ENCODE measurements at regions not wholly inside any gene's neighbourhood (a gene's known extent, or its start where the extent isn't known, plus 50 kb on each side); places are given as distances from the start of the nearest gene placed in this dataset.
A peak's percentile ranks its signal among the peaks of the same experiment; 100 is the strongest.

DNA sequence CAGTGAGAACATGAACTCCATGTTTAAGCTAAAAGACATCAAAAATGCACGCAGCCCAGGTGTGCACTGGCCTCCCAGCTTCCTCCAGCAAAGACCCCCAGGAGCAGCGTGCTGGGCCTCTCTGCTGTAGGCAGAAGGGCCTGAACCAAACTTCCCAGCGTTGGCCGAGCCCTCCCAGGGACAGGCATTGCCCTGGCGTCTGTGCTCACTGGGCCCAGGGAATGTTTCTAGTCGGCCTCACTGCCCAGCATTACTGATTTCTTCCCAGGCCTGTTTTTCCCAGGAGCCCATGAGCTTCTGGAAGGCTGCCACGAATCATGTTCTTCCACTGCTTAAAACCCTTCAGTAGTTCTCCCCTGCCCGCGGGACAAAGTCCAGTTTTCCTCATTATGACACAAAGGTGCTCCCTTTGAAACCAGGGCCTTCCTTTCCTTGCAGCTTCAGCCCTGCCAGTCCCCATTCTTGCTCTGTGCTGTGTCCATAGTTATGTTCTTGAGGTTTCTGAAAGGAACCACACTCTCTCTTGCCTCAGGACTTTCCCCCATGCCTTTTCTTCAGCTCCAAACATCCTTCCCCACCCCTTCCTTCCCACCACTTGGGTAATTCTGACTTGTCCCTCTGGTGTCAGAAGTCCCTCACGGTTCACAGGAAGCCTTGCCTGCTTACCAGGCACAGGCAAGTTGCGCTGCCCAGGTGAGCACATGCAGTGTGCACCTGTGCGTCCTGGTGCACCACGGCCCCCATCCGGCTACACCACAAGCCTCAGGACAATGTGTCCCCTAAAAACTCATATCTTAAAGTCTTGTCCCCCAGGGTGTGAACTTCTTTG, 93.4 kb upstream of the ENPP6 start:
- FAIRE-seq (peak; percentile 45), DNase-seq (ENCODE audit: insufficient read length, low spot score) (no peak)
- TF ChIP-seq POU2F2 (IDR thresholded peaks at IDR 0.05; ENCODE audit: low read depth, low read length) (0 out of 2 replicates have a peak, but pooled peaks have one; percentile 9), PAX5 (IDR thresholded peaks at IDR 0.05; ENCODE audit: insufficient read depth, low read length, severe bottlenecking) (no peak), TAF1 (IDR thresholded peaks at IDR 0.05; ENCODE audit: low read depth, low read length) (peak; percentile 19; the same call in 1 of the 2 replicates), POLR2AphosphoS5 (IDR thresholded peaks at IDR 0.05; ENCODE audit: low read depth, low read length) (peak; percentile 73), SPI1 (IDR thresholded peaks at IDR 0.05; ENCODE audit: low read depth, low read length) (peak; percentile 8; the same call in 1 of the 2 replicates), POLR2A (IDR thresholded peaks at IDR 0.05; ENCODE audit: low read depth, low read length) (no peak)

DNA sequence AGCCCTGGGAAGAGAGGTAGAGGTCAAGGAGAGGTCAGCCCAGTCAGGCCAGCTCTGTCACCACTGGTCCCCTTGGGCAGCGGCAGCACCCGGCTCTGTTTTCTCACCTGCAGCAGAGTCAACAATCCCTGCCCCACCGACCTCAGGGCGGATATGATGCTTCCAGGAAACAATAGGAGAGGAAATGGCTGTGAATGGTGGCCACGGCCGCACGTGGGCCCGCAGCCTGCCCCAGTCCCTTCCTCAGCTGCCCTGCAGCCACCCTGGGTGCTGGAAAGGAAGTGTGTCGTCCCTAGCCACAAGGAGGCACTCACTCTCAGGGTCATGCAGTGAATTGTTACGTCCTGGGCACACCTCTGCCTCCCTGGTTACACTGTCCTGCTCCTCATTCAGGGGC, 92.5 kb upstream of the ENPP6 start:
- TF ChIP-seq PAX5 (IDR thresholded peaks at IDR 0.05; ENCODE audit: insufficient read depth, low read length, severe bottlenecking) (no peak), SPI1 (IDR thresholded peaks at IDR 0.05; ENCODE audit: low read depth, low read length) (0 out of 2 replicates have a peak, but pooled peaks have one; percentile 46), POU2F2 (IDR thresholded peaks at IDR 0.05; ENCODE audit: low read depth, low read length) (0 out of 2 replicates have a peak, but pooled peaks have one; percentile 1), TAF1 (IDR thresholded peaks at IDR 0.05; ENCODE audit: low read depth, low read length) (no peak), POLR2AphosphoS5 (IDR thresholded peaks at IDR 0.05; ENCODE audit: low read depth, low read length) (peak; percentile 40; the same call in 1 of the 2 replicates), POLR2A (IDR thresholded peaks at IDR 0.05; ENCODE audit: low read depth, low read length) (0 out of 2 replicates have a peak, but pooled peaks have one; percentile 32)
- DNase-seq (ENCODE audit: insufficient read length, low spot score) (no peak), FAIRE-seq (peak; percentile 98)

- no peak for DNase-seq (ENCODE audit: insufficient read length, low spot score)
- FAIRE-seq = no peak
- TF ChIP-seq POLR2A (IDR thresholded peaks at IDR 0.05; ENCODE audit: low read depth, low read length) (no peak), POU2F2 (IDR thresholded peaks at IDR 0.05; ENCODE audit: low read depth, low read length) (no peak), PAX5 (IDR thresholded peaks at IDR 0.05; ENCODE audit: insufficient read depth, low read length, severe bottlenecking) (no peak), SPI1 (IDR thresholded peaks at IDR 0.05; ENCODE audit: low read depth, low read length) (no peak), POLR2AphosphoS5 (IDR thresholded peaks at IDR 0.05; ENCODE audit: low read depth, low read length) (no peak), TAF1 (IDR thresholded peaks at IDR 0.05; ENCODE audit: low read depth, low read length) (no peak)
These were observed 91.8 kb upstream of the ENPP6 start for GRCh38 chr4:184309241-184310170.

GRCh38 chr4:184306949-184307348, 89.3 kb upstream of the ENPP6 start:
- DNase-seq (ENCODE audit: insufficient read length, low spot score) (no peak), FAIRE-seq (peak; percentile 54)
- TF ChIP-seq POLR2A (IDR thresholded peaks at IDR 0.05; ENCODE audit: low read depth, low read length) = no peak
- no peak for TF ChIP-seq TAF1 (IDR thresholded peaks at IDR 0.05; ENCODE audit: low read depth, low read length)

GRCh38 chr4:184306470-184306869, 88.8 kb upstream of the ENPP6 start:
- no peak for DNase-seq (ENCODE audit: insufficient read length, low spot score)
- no peak for FAIRE-seq
- TF ChIP-seq POLR2AphosphoS5 (IDR thresholded peaks at IDR 0.05; ENCODE audit: low read depth, low read length) = no peak; the same call in 1 of the 2 replicates
- TF ChIP-seq POLR2A (IDR thresholded peaks at IDR 0.05; ENCODE audit: low read depth, low read length) = no peak; the same call in 1 of the 2 replicates
- TF ChIP-seq PAX5 (IDR thresholded peaks at IDR 0.05; ENCODE audit: insufficient read depth, low read length, severe bottlenecking) = no peak
- TF ChIP-seq POU2F2 (IDR thresholded peaks at IDR 0.05; ENCODE audit: low read depth, low read length) = no peak

DNA sequence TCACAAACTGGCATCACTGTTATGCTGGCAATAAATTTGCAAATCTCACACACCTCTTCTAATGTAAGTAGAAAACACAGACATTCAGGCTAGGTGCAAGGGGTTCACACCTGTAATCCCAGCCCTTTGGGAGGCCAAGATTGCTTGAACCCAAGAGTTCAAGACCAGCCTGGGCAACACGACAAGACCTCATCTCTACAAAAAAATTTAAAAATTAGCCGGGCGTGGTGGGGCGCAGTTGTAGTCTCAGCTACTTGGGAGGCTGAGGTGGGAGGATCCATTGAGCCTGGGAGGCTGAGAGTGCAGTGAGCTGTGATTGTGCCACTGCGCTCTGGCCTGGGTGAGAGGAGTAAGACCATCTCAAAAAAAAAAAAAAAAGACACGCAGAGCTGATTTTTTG, 83.1 kb upstream of the ENPP6 start:
- no peak for FAIRE-seq
- no peak for DNase-seq (ENCODE audit: insufficient read length, low spot score)
- no peak for TF ChIP-seq POLR2A (IDR thresholded peaks at IDR 0.05; ENCODE audit: low read depth, low read length)
- no peak for TF ChIP-seq SPI1 (IDR thresholded peaks at IDR 0.05; ENCODE audit: low read depth, low read length)
- TF ChIP-seq POU2F2 (IDR thresholded peaks at IDR 0.05; ENCODE audit: low read depth, low read length) = no peak
- no peak for TF ChIP-seq POLR2AphosphoS5 (IDR thresholded peaks at IDR 0.05; ENCODE audit: low read depth, low read length)
- no peak for TF ChIP-seq PAX5 (IDR thresholded peaks at IDR 0.05; ENCODE audit: insufficient read depth, low read length, severe bottlenecking)
- TF ChIP-seq TAF1 (IDR thresholded peaks at IDR 0.05; ENCODE audit: low read depth, low read length) = no peak

- 0 out of 2 replicates have a peak, but pooled peaks have one; percentile 25 for TF ChIP-seq POLR2A (IDR thresholded peaks at IDR 0.05; ENCODE audit: low read depth, low read length)
- TF ChIP-seq POU2F2 (IDR thresholded peaks at IDR 0.05; ENCODE audit: low read depth, low read length) = no peak
- TF ChIP-seq TAF1 (IDR thresholded peaks at IDR 0.05; ENCODE audit: low read depth, low read length) = no peak
- no peak for TF ChIP-seq POLR2AphosphoS5 (IDR thresholded peaks at IDR 0.05; ENCODE audit: low read depth, low read length)
- TF ChIP-seq SPI1 (IDR thresholded peaks at IDR 0.05; ENCODE audit: low read depth, low read length) = no peak
- no peak for TF ChIP-seq PAX5 (IDR thresholded peaks at IDR 0.05; ENCODE audit: insufficient read depth, low read length, severe bottlenecking)
- FAIRE-seq = no peak
- DNase-seq (ENCODE audit: insufficient read length, low spot score) = no peak
These were observed 80.6 kb upstream of the ENPP6 start for GRCh38 chr4:184298254-184298653.

GRCh38 chr4:184295206-184295605, 77.5 kb upstream of the ENPP6 start:
- FAIRE-seq (no peak), DNase-seq (ENCODE audit: insufficient read length, low spot score) (no peak)
- TF ChIP-seq TAF1 (IDR thresholded peaks at IDR 0.05; ENCODE audit: low read depth, low read length) (no peak), POLR2A (IDR thresholded peaks at IDR 0.05; ENCODE audit: low read depth, low read length) (no peak), POU2F2 (IDR thresholded peaks at IDR 0.05; ENCODE audit: low read depth, low read length) (no peak), POLR2AphosphoS5 (IDR thresholded peaks at IDR 0.05; ENCODE audit: low read depth, low read length) (no peak), PAX5 (IDR thresholded peaks at IDR 0.05; ENCODE audit: insufficient read depth, low read length, severe bottlenecking) (no peak), SPI1 (IDR thresholded peaks at IDR 0.05; ENCODE audit: low read depth, low read length) (no peak)

- FAIRE-seq (no peak), DNase-seq (ENCODE audit: insufficient read length, low spot score) (no peak)
- TF ChIP-seq POLR2AphosphoS5 (IDR thresholded peaks at IDR 0.05; ENCODE audit: low read depth, low read length) (no peak), POLR2A (IDR thresholded peaks at IDR 0.05; ENCODE audit: low read depth, low read length) (no peak), PAX5 (IDR thresholded peaks at IDR 0.05; ENCODE audit: insufficient read depth, low read length, severe bottlenecking) (no peak), POU2F2 (IDR thresholded peaks at IDR 0.05; ENCODE audit: low read depth, low read length) (no peak), TAF1 (IDR thresholded peaks at IDR 0.05; ENCODE audit: low read depth, low read length) (no peak), SPI1 (IDR thresholded peaks at IDR 0.05; ENCODE audit: low read depth, low read length) (no peak)
These were observed 77.0 kb upstream of the ENPP6 start for GRCh38 chr4:184294606-184295133.

Measured in GM12891 (cell line).